ENCODE measurements at regions not wholly inside any gene's neighbourhood (a gene's known extent, or its start where the extent isn't known, plus 50 kb on each side); places are given as distances from the start of the nearest gene placed in this dataset.

DNA sequence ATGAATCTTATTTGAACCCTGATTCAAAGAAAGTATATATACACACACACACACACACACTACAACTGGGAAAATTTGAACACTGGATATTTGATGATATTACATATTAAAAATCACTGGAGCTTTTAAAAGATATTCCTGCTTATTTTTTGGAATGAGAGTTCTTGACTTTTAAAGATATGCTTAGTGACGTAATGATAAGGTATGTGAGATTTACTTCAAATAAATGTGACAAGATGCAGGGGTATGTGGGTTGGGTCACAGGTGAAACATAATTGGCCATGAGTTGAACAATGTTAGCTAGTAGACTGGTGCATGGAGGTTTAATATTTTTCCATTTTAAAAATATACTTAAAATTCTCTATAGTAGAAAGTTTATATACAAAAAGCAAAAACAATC, 258.6 kb downstream of the CBLN4 start:
- no peak for TF ChIP-seq RAD21 (IDR thresholded peaks at IDR 0.05; ENCODE audit: low read depth)
- TF ChIP-seq ZBTB7A (IDR thresholded peaks at IDR 0.05; ENCODE audit: low read depth), result no peak
- no peak for TF ChIP-seq FOXM1 (IDR thresholded peaks at IDR 0.05; ENCODE audit: borderline replicate concordance, low read depth)
- no peak for TF ChIP-seq EGR1 (IDR thresholded peaks at IDR 0.05)
- TF ChIP-seq CREB1 (IDR thresholded peaks at IDR 0.05; ENCODE audit: low read depth), result no peak
- TF ChIP-seq EP300 (IDR thresholded peaks at IDR 0.05; ENCODE audit: borderline replicate concordance), result no peak
- TF ChIP-seq TAF1 (IDR thresholded peaks at IDR 0.05; ENCODE audit: low read depth), result no peak

DNA sequence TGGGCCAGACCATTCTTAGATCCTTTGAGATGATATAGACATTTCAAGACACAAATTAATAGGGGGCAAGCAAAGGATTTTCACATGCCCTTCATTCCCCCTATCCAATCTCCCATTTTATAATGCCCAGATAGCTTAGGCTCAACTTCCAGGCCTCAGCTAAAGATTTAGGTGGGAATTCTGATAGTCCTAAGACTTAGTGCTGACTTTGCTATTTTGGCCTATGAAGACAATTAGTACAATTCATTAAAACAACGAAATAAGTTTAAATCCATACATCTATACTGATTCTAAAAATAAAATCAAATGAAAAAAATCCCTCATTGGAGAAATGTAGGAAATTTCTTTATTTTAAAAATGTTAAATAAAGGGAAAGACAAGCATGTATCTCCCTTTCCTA, 259.5 kb downstream of the CBLN4 start:
- TF ChIP-seq USF1 (IDR thresholded peaks at IDR 0.05), result no peak
- TF ChIP-seq EP300 (IDR thresholded peaks at IDR 0.05; ENCODE audit: borderline replicate concordance), result no peak

GRCh38 chr20:55744896-55745295, 260.4 kb downstream of the CBLN4 start:
- TF ChIP-seq USF1 (IDR thresholded peaks at IDR 0.05), result no peak
- no peak for TF ChIP-seq CEBPB (IDR thresholded peaks at IDR 0.05)
- no peak for TF ChIP-seq ZBTB7A (IDR thresholded peaks at IDR 0.05; ENCODE audit: low read depth)
- no peak for TF ChIP-seq YY1 (IDR thresholded peaks at IDR 0.05; ENCODE audit: low read depth)
- no peak for TF ChIP-seq TEAD4 (IDR thresholded peaks at IDR 0.05)
- TF ChIP-seq, protein P1, sequence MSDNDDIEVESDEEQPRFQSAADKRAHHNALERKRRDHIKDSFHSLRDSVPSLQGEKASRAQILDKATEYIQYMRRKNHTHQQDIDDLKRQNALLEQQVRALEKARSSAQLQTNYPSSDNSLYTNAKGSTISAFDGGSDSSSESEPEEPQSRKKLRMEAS (IDR thresholded peaks at IDR 0.05), result no peak
- no peak for TF ChIP-seq CREB1 (IDR thresholded peaks at IDR 0.05; ENCODE audit: low read depth)
- TF ChIP-seq FOXM1 (IDR thresholded peaks at IDR 0.05; ENCODE audit: borderline replicate concordance, low read depth), result no peak
- no peak for TF ChIP-seq TCF12 (IDR thresholded peaks at IDR 0.05; ENCODE audit: low read depth)
- TF ChIP-seq EP300 (IDR thresholded peaks at IDR 0.05; ENCODE audit: borderline replicate concordance), result no peak
- TF ChIP-seq NFIC (IDR thresholded peaks at IDR 0.05), result no peak
- no peak for TF ChIP-seq RAD21 (IDR thresholded peaks at IDR 0.05; ENCODE audit: low read depth)
- TF ChIP-seq EGR1 (IDR thresholded peaks at IDR 0.05), result no peak
- TF ChIP-seq, protein P2, sequence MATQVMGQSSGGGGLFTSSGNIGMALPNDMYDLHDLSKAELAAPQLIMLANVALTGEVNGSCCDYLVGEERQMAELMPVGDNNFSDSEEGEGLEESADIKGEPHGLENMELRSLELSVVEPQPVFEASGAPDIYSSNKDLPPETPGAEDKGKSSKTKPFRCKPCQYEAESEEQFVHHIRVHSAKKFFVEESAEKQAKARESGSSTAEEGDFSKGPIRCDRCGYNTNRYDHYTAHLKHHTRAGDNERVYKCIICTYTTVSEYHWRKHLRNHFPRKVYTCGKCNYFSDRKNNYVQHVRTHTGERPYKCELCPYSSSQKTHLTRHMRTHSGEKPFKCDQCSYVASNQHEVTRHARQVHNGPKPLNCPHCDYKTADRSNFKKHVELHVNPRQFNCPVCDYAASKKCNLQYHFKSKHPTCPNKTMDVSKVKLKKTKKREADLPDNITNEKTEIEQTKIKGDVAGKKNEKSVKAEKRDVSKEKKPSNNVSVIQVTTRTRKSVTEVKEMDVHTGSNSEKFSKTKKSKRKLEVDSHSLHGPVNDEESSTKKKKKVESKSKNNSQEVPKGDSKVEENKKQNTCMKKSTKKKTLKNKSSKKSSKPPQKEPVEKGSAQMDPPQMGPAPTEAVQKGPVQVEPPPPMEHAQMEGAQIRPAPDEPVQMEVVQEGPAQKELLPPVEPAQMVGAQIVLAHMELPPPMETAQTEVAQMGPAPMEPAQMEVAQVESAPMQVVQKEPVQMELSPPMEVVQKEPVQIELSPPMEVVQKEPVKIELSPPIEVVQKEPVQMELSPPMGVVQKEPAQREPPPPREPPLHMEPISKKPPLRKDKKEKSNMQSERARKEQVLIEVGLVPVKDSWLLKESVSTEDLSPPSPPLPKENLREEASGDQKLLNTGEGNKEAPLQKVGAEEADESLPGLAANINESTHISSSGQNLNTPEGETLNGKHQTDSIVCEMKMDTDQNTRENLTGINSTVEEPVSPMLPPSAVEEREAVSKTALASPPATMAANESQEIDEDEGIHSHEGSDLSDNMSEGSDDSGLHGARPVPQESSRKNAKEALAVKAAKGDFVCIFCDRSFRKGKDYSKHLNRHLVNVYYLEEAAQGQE (IDR thresholded peaks at IDR 0.05; ENCODE audit: low read depth), result no peak
- TF ChIP-seq TAF1 (IDR thresholded peaks at IDR 0.05; ENCODE audit: low read depth), result no peak

GRCh38 chr20:55741801-55742200, 263.5 kb downstream of the CBLN4 start:
- TF ChIP-seq TCF12 (IDR thresholded peaks at IDR 0.05; ENCODE audit: low read depth), result no peak
- no peak for TF ChIP-seq CREB1 (IDR thresholded peaks at IDR 0.05; ENCODE audit: low read depth)
- no peak for TF ChIP-seq USF1 (IDR thresholded peaks at IDR 0.05)
- TF ChIP-seq EP300 (IDR thresholded peaks at IDR 0.05; ENCODE audit: borderline replicate concordance), result no peak
- no peak for TF ChIP-seq FOXM1 (IDR thresholded peaks at IDR 0.05; ENCODE audit: borderline replicate concordance, low read depth)
- no peak for TF ChIP-seq EGR1 (IDR thresholded peaks at IDR 0.05)
- no peak for TF ChIP-seq TEAD4 (IDR thresholded peaks at IDR 0.05)
- no peak for TF ChIP-seq NFIC (IDR thresholded peaks at IDR 0.05)
- TF ChIP-seq TAF1 (IDR thresholded peaks at IDR 0.05; ENCODE audit: low read depth), result no peak
- TF ChIP-seq, protein P1 (IDR thresholded peaks at IDR 0.05), result no peak
- no peak for TF ChIP-seq ZBTB7A (IDR thresholded peaks at IDR 0.05; ENCODE audit: low read depth)
- TF ChIP-seq RAD21 (IDR thresholded peaks at IDR 0.05; ENCODE audit: low read depth), result no peak
- no peak for TF ChIP-seq YY1 (IDR thresholded peaks at IDR 0.05; ENCODE audit: low read depth)
- TF ChIP-seq, protein P2 (IDR thresholded peaks at IDR 0.05; ENCODE audit: low read depth), result no peak

DNA sequence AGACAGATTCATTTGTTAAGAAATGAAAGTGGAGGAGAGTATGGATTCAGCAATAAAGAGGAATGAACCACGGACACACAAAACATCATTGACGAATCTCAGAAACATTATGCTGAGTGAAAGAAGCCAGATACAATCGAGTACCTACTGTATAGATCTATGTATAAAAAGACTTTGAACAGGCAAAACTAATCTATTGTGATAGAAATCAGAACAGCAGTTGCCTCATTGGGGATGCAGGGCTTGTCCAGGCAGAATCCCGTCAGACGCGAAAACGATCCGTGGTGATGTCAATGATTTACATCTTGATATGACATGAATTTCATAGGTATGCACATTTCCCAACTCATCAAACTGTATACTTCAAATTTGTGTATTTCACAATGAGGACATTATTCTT, 265.2 kb downstream of the CBLN4 start:
- no peak for TF ChIP-seq CEBPB (IDR thresholded peaks at IDR 0.05)
- no peak for TF ChIP-seq ZBTB7A (IDR thresholded peaks at IDR 0.05; ENCODE audit: low read depth)
- no peak for TF ChIP-seq TCF12 (IDR thresholded peaks at IDR 0.05; ENCODE audit: low read depth)
- TF ChIP-seq CREB1 (IDR thresholded peaks at IDR 0.05; ENCODE audit: low read depth), result no peak
- no peak for TF ChIP-seq USF1 (IDR thresholded peaks at IDR 0.05)
- no peak for TF ChIP-seq TEAD4 (IDR thresholded peaks at IDR 0.05)
- TF ChIP-seq NFIC (IDR thresholded peaks at IDR 0.05), result no peak
- TF ChIP-seq TAF1 (IDR thresholded peaks at IDR 0.05; ENCODE audit: low read depth), result no peak
- TF ChIP-seq, protein P1 (IDR thresholded peaks at IDR 0.05), result no peak
- no peak for TF ChIP-seq EGR1 (IDR thresholded peaks at IDR 0.05)
- TF ChIP-seq YY1 (IDR thresholded peaks at IDR 0.05; ENCODE audit: low read depth), result no peak
- no peak for TF ChIP-seq RAD21 (IDR thresholded peaks at IDR 0.05; ENCODE audit: low read depth)
- TF ChIP-seq FOXM1 (IDR thresholded peaks at IDR 0.05; ENCODE audit: borderline replicate concordance, low read depth), result no peak
